ENCODE measurements at regions not wholly inside any gene's neighbourhood (a gene's known extent, or its start where the extent isn't known, plus 50 kb on each side); places are given as distances from the start of the nearest gene placed in this dataset.

- Histone ChIP-seq H2BK5ac (ENCODE audit: low read depth, low read length, poor library complexity, severe bottlenecking) (no peak overlapping the region), H2BK120ac (ENCODE audit: low read depth, low read length) (no peak overlapping the region), H3K4me3 (ENCODE audit: insufficient read depth, low read depth, low read length) (no peak overlapping the region), H3K79me1 (ENCODE audit: low read depth in 1 of 2, low read length in 2 of 2) (no peaks in the 10 kb centered on the region), H3K4me2 (ENCODE audit: low read depth, low read length) (no peak overlapping the region), H2BK20ac (ENCODE audit: low read depth, low read length) (no peak overlapping the region), H3K9me3 (ENCODE audit: control insufficient read depth, insufficient read depth, low read length) (no peaks in the 10 kb centered on the region), H2AK9ac (replicated peaks; ENCODE audit: low read depth, low read length, poor library complexity) (no peak overlapping the region), H3K36me3 (ENCODE audit: control insufficient read depth, insufficient read depth, low read length) (no peaks in the 10 kb centered on the region), H3K27ac (ENCODE audit: insufficient read depth, low read length) (no peak overlapping the region), H3K23ac (ENCODE audit: low read depth, low read length) (no peak overlapping the region), H4K20me1 (ENCODE audit: insufficient read depth, low read length) (no peaks in the 10 kb centered on the region), H3K4me1 (ENCODE audit: control insufficient read depth, insufficient read depth, low read length) (no peaks in the 10 kb centered on the region), H3K56ac (ENCODE audit: extremely low read depth, insufficient read depth, low read length) (no peak overlapping the region), H4K91ac (ENCODE audit: insufficient read depth, low read depth, low read length) (no peak overlapping the region), H3K14ac (replicated peaks; ENCODE audit: low read depth, low read length) (no peak overlapping the region), H4K5ac (ENCODE audit: low read depth, low read length) (no peak overlapping the region), H3K4ac (ENCODE audit: low read depth, low read length) (no peak overlapping the region), H3K9me1 (ENCODE audit: insufficient read depth, low read length) (no peaks in the 10 kb centered on the region), H2BK15ac (ENCODE audit: low read depth, low read length) (no peak overlapping the region), H2AFZ (replicated peaks; ENCODE audit: low read length, poor library complexity) (no peak overlapping the region), H3K18ac (ENCODE audit: low read depth, low read length) (no peak overlapping the region), H2AK5ac (ENCODE audit: low read depth, low read length) (no peak overlapping the region), H3K9ac (ENCODE audit: low read depth, low read length) (no peak overlapping the region), H3K27me3 (ENCODE audit: control insufficient read depth, insufficient read depth, low read length) (no peaks in the 10 kb centered on the region), H4K8ac (ENCODE audit: low read depth in 2 of 2, low read length in 2 of 2) (no peak overlapping the region)
- intact Hi-C loops (cut with micrococcal nuclease): no loop called here
- DNase-seq (no peak), ATAC-seq (ENCODE audit: low read depth) (no peak)
- WGBS, 2 experiments (ENCODE audit: extremely low coverage in 2 of 2, insufficient read length in 1 of 2): no CpG with 5 or more reads among the region's 2 CpGs
- ChIA-PET CTCF (no interaction called here), POLR2A (ENCODE audit: unreplicated experiment) (no interaction called here)
- TF ChIP-seq BHLHE40 (IDR thresholded peaks at IDR 0.05; ENCODE audit: low read depth, low read length) (no peak), POLR2A (IDR thresholded peaks at IDR 0.05; ENCODE audit: low read depth, low read length) (no peak), RAD21 (IDR thresholded peaks at IDR 0.05; ENCODE audit: low read length) (no peak), MXI1 (IDR thresholded peaks at IDR 0.05; ENCODE audit: borderline replicate concordance, low read depth, low read length) (no peak), NFE2L2 (IDR thresholded peaks at IDR 0.05; ENCODE audit: low read depth, low read length) (no peak), CHD1 (IDR thresholded peaks at IDR 0.05; ENCODE audit: low read depth, low read length) (no peak), CEBPB (IDR thresholded peaks at IDR 0.05; ENCODE audit: low read depth, low read length) (no peak), RCOR1 (IDR thresholded peaks at IDR 0.05; ENCODE audit: insufficient replicate concordance, low read length) (no peak), CTCF (conservative IDR thresholded peaks at IDR 0.05; ENCODE audit: low read depth, low read length) (no peak), RFX5 (IDR thresholded peaks at IDR 0.05; ENCODE audit: low read depth, low read length) (no peak), ELK1 (IDR thresholded peaks at IDR 0.05; ENCODE audit: borderline replicate concordance, low read depth, low read length) (no peak), MAZ (IDR thresholded peaks at IDR 0.05; ENCODE audit: borderline replicate concordance, low read depth, low read length) (no peak), USF2 (IDR thresholded peaks at IDR 0.05; ENCODE audit: low read depth, low read length) (no peak), SMC3 (IDR thresholded peaks at IDR 0.05; ENCODE audit: low read depth, low read length) (no peak)
- BruUV-seq (replicated peaks): no TSS peak
- in situ Hi-C loops (cut with MboI; ENCODE audit: low sequenced_read_pairs): no loop called here
- dilution Hi-C loops (cut with HindIII; ENCODE audit: low sequenced_read_pairs, unreplicated experiment): no loop called here
These were observed 503.5 kb upstream of the ARX start for GRCh38 chrX:25519258-25519657.

All from IMR-90 (cell line).